ENCODE measurements at regions not wholly inside any gene's neighbourhood (a gene's known extent, or its start where the extent isn't known, plus 50 kb on each side); places are given as distances from the start of the nearest gene placed in this dataset.

DNA sequence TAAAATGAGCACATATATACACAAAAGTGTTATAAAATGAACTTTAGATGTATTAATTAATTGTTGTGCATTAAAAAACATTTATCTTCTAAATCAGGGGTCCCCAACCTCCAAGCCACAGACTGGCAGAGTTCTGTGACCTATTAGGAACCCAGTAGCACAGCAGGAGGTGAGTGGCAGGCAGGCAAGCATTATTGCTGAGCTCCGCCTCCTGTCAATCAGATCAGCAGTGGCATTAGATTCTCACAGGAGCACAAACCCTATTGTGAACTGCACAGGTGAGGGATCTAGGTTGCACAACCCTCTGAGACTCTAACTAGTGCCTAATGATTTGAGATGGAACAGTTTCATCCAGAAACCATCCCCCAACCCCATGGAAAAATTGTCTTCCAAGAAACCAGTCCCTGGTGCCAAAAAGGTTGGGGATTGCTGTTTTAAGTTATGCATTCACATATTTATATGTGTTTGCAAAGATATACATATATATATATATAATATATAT, 583.7 kb downstream of the KCNJ2 start:
- Histone ChIP-seq H2BK15ac (ENCODE audit: low read depth, low read length) (no peak overlapping the region), H4K91ac (ENCODE audit: insufficient read depth, low read depth, low read length) (no peak overlapping the region), H2AFZ (replicated peaks; ENCODE audit: low read length, poor library complexity) (no peak overlapping the region), H4K20me1 (ENCODE audit: insufficient read depth, low read length) (no peaks in the 10 kb centered on the region), H4K8ac (ENCODE audit: low read depth in 2 of 2, low read length in 2 of 2) (no peak overlapping the region), H3K4me1 (ENCODE audit: control insufficient read depth, insufficient read depth, low read length) (no peaks in the 10 kb centered on the region), H3K27ac (ENCODE audit: insufficient read depth, low read length) (no peak overlapping the region), H3K18ac (ENCODE audit: low read depth, low read length) (no peak overlapping the region), H2BK20ac (ENCODE audit: low read depth, low read length) (no peak overlapping the region), H3K4me3 (ENCODE audit: insufficient read depth, low read depth, low read length) (no peak overlapping the region), H2BK5ac (ENCODE audit: low read depth, low read length, poor library complexity, severe bottlenecking) (no peak overlapping the region), H4K5ac (ENCODE audit: low read depth, low read length) (no peak overlapping the region), H3K23ac (ENCODE audit: low read depth, low read length) (no peak overlapping the region), H3K27me3 (ENCODE audit: control insufficient read depth, insufficient read depth, low read length) (no peaks in the 10 kb centered on the region), H2BK120ac (ENCODE audit: low read depth, low read length) (no peak overlapping the region), H3K4me2 (ENCODE audit: low read depth, low read length) (no peak overlapping the region), H3K56ac (ENCODE audit: extremely low read depth, insufficient read depth, low read length) (no peak overlapping the region), H2AK9ac (replicated peaks; ENCODE audit: low read depth, low read length, poor library complexity) (no peak overlapping the region), H3K9ac (ENCODE audit: low read depth, low read length) (no peak overlapping the region), H3K4ac (ENCODE audit: low read depth, low read length) (no peak overlapping the region), H3K9me3 (ENCODE audit: control insufficient read depth, insufficient read depth, low read length) (no peaks in the 10 kb centered on the region), H3K9me1 (ENCODE audit: insufficient read depth, low read length) (no peaks in the 10 kb centered on the region), H3K14ac (replicated peaks; ENCODE audit: low read depth, low read length) (no peak overlapping the region), H3K36me3 (ENCODE audit: control insufficient read depth, insufficient read depth, low read length) (no peaks in the 10 kb centered on the region), H2AK5ac (ENCODE audit: low read depth, low read length) (no peak overlapping the region), H3K79me1 (ENCODE audit: low read depth in 1 of 2, low read length in 2 of 2) (no peaks in the 10 kb centered on the region)
- CTCF ChIA-PET: interaction anchor here (1.1 kb wide), 1 partner anchor 14 kb away, joined by 4 read pairs; no protein-coding TSS in a partner anchor
- POLR2A ChIA-PET (ENCODE audit: unreplicated experiment): no interaction called here
- WGBS, 2 experiments (ENCODE audit: extremely low coverage in 2 of 2, insufficient read length in 1 of 2): no CpG with 5 or more reads among the region's 1 CpG
- DNase-seq (no peak), ATAC-seq (ENCODE audit: low read depth) (no peak)
- no TSS peak for BruUV-seq (replicated peaks)
- TF ChIP-seq MAZ (IDR thresholded peaks at IDR 0.05; ENCODE audit: borderline replicate concordance, low read depth, low read length) (no peak), MAFK (IDR thresholded peaks at IDR 0.05; ENCODE audit: low read depth, low read length) (no peak), SMC3 (IDR thresholded peaks at IDR 0.05; ENCODE audit: low read depth, low read length) (no peak), RFX5 (IDR thresholded peaks at IDR 0.05; ENCODE audit: low read depth, low read length) (no peak), POLR2A (IDR thresholded peaks at IDR 0.05; ENCODE audit: low read depth, low read length) (no peak), RAD21 (IDR thresholded peaks at IDR 0.05; ENCODE audit: low read length) (no peak), BHLHE40 (IDR thresholded peaks at IDR 0.05; ENCODE audit: low read depth, low read length) (no peak), NFE2L2 (IDR thresholded peaks at IDR 0.05; ENCODE audit: low read depth, low read length) (no peak), MXI1 (IDR thresholded peaks at IDR 0.05; ENCODE audit: borderline replicate concordance, low read depth, low read length) (no peak), CHD1 (IDR thresholded peaks at IDR 0.05; ENCODE audit: low read depth, low read length) (no peak), CEBPB (IDR thresholded peaks at IDR 0.05; ENCODE audit: low read depth, low read length) (no peak), FOS (IDR thresholded peaks at IDR 0.05; ENCODE audit: low read depth, low read length) (no peak), RCOR1 (IDR thresholded peaks at IDR 0.05; ENCODE audit: insufficient replicate concordance, low read length) (no peak)
- TF ChIP-seq, protein P1, sequence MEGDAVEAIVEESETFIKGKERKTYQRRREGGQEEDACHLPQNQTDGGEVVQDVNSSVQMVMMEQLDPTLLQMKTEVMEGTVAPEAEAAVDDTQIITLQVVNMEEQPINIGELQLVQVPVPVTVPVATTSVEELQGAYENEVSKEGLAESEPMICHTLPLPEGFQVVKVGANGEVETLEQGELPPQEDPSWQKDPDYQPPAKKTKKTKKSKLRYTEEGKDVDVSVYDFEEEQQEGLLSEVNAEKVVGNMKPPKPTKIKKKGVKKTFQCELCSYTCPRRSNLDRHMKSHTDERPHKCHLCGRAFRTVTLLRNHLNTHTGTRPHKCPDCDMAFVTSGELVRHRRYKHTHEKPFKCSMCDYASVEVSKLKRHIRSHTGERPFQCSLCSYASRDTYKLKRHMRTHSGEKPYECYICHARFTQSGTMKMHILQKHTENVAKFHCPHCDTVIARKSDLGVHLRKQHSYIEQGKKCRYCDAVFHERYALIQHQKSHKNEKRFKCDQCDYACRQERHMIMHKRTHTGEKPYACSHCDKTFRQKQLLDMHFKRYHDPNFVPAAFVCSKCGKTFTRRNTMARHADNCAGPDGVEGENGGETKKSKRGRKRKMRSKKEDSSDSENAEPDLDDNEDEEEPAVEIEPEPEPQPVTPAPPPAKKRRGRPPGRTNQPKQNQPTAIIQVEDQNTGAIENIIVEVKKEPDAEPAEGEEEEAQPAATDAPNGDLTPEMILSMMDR (conservative IDR thresholded peaks at IDR 0.05; ENCODE audit: low read depth, low read length): no peak
- TF ChIP-seq, protein P2, sequence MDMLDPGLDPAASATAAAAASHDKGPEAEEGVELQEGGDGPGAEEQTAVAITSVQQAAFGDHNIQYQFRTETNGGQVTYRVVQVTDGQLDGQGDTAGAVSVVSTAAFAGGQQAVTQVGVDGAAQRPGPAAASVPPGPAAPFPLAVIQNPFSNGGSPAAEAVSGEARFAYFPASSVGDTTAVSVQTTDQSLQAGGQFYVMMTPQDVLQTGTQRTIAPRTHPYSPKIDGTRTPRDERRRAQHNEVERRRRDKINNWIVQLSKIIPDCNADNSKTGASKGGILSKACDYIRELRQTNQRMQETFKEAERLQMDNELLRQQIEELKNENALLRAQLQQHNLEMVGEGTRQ (IDR thresholded peaks at IDR 0.05; ENCODE audit: low read depth, low read length): no peak
- TF ChIP-seq, protein P3, sequence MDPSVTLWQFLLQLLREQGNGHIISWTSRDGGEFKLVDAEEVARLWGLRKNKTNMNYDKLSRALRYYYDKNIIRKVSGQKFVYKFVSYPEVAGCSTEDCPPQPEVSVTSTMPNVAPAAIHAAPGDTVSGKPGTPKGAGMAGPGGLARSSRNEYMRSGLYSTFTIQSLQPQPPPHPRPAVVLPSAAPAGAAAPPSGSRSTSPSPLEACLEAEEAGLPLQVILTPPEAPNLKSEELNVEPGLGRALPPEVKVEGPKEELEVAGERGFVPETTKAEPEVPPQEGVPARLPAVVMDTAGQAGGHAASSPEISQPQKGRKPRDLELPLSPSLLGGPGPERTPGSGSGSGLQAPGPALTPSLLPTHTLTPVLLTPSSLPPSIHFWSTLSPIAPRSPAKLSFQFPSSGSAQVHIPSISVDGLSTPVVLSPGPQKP (IDR thresholded peaks at IDR 0.05; ENCODE audit: borderline replicate concordance, low read depth, low read length): no peak
- dilution Hi-C loops (cut with HindIII; ENCODE audit: low sequenced_read_pairs, unreplicated experiment) (no loop called here), intact Hi-C loops (cut with micrococcal nuclease) (no loop called here), in situ Hi-C loops (cut with MboI; ENCODE audit: low sequenced_read_pairs) (no loop called here)

Data from IMR-90 (cell line).